T-cell (primary cell): ENCODE measurements at regions not wholly inside any gene's neighbourhood (a gene's known extent, or its start where the extent isn't known, plus 50 kb on each side); places are given as distances from the start of the nearest gene placed in this dataset.

Experiments
- ATAC-seq, 4 experiments: fragments of 200-7000 bp in 3 of 4; fragments of 150-1000 bp in 1 of 4; cut with Tn5 transposase; replicated peaks in 1 of 4; 1 replicate in 3 of 4; 2 replicates in 1 of 4; pipeline ENCODE4 v1.10.0; 2021; ENCODE audit warnings: moderate library complexity in 3 of 4, mild to moderate bottlenecking in 2 of 4, moderate number of reproducible peaks in 1 of 4
- CTCF ChIA-PET, 2 donors: fragments of 300-600 bp; sonication (Branson Sonifier 250); formaldehyde crosslinking; loops; one replicate each; lab custom pipeline; 2022; ENCODE audit warnings: antibody characterized with exemption in 2 of 2; lab: Charles Lee
- POLR2A ChIA-PET, 2 donors: fragments of 300-600 bp; sonication (Branson Sonifier 250); formaldehyde crosslinking; loops; one replicate each; lab custom pipeline; 2022; ENCODE audit warnings: antibody characterized with exemption in 2 of 2; lab: Charles Lee
- DNase-seq, 35 experiments: peaks; one replicate each; pipeline versions ENCODE4 v3.0.0 to v3.0.0-alpha.2; 2013 to 2023
- H3K27ac ChIP-seq: one replicate; pipeline ENCODE4 v1.5.1; 2013; ENCODE audit warnings: low read length
- H3K27me3 ChIP-seq, 2 experiments: replicated peaks in 1 of 2; 1 replicate in 1 of 2; 2 replicates in 1 of 2; pipeline versions ENCODE4 v1.6.1 to v1.7.0; 2013; ENCODE audit warnings: low read length in 1 of 2, mixed read lengths in 1 of 2; ENCODE audit not compliant: control insufficient read depth in 2 of 2, insufficient read depth in 2 of 2; ENCODE audit errors: extremely low read depth in 1 of 2
- H3K36me3 ChIP-seq, 2 donors: 1 replicate in 1 of 2; 2 replicates in 1 of 2; pipeline versions ENCODE4 v1.6.1 to v1.7.0; 2013; ENCODE audit warnings: low read length in 1 of 2; ENCODE audit not compliant: control insufficient read depth in 2 of 2, insufficient read depth in 1 of 2; ENCODE audit errors: extremely low read depth in 1 of 2
- H3K4me1 ChIP-seq, 2 experiments: 1 replicate in 1 of 2; 2 replicates in 1 of 2; pipeline versions ENCODE4 v1.6.1 to v1.7.0; 2013; ENCODE audit warnings: low read length in 2 of 2, mixed read lengths in 1 of 2; ENCODE audit not compliant: insufficient read depth in 2 of 2, control insufficient read depth in 1 of 2; ENCODE audit errors: extremely low read depth in 1 of 2
- H3K4me3 ChIP-seq, 2 donors: 1 replicate in 1 of 2; 2 replicates in 1 of 2; pipeline versions ENCODE4 v1.5.1 to v1.7.0; 2013; ENCODE audit warnings: mild to moderate bottlenecking in 2 of 2, low read length in 1 of 2, moderate library complexity in 1 of 2; ENCODE audit not compliant: control insufficient read depth in 1 of 2; ENCODE audit errors: extremely low read depth in 1 of 2
- H3K9me3 ChIP-seq: 2 replicates; pipeline ENCODE4 v1.7.0; 2013
- H3K27ac Mint-ChIP-seq, 2 donors: one replicate each; pipeline ENCODE4 v1.8.0; 2020 to 2021; ENCODE audit warnings: mild to moderate bottlenecking in 2 of 2, mixed read lengths in 2 of 2
- H3K27me3 Mint-ChIP-seq, 2 donors: one replicate each; pipeline ENCODE4 v1.8.0; 2021 to 2022; ENCODE audit warnings: mixed read lengths in 2 of 2
- H3K36me3 Mint-ChIP-seq: one replicate; pipeline ENCODE4 v1.8.0; 2021; ENCODE audit warnings: mixed read lengths
- H3K4me1 Mint-ChIP-seq, 3 donors: one replicate each; pipeline ENCODE4 v1.8.0; 2020 to 2022; ENCODE audit warnings: mixed read lengths in 3 of 3, mild to moderate bottlenecking in 1 of 3
- H3K4me3 Mint-ChIP-seq, 3 donors: one replicate each; pipeline ENCODE4 v1.8.0; 2020 to 2022; ENCODE audit warnings: mild to moderate bottlenecking in 3 of 3, mixed read lengths in 3 of 3, moderate library complexity in 3 of 3
- H3K9me3 Mint-ChIP-seq, 3 donors: one replicate each; pipeline ENCODE4 v1.8.0; 2020 to 2022; ENCODE audit warnings: mixed read lengths in 3 of 3
- WGBS: methylation state at CpG from one replicate; pipeline ENCODE4 v1.1.5; 2013; ENCODE audit warnings: missing lambda C conversion rate; ENCODE audit not compliant: insufficient coverage; 5-methylcytosine and 5-hydroxymethylcytosine counted together

DNA sequence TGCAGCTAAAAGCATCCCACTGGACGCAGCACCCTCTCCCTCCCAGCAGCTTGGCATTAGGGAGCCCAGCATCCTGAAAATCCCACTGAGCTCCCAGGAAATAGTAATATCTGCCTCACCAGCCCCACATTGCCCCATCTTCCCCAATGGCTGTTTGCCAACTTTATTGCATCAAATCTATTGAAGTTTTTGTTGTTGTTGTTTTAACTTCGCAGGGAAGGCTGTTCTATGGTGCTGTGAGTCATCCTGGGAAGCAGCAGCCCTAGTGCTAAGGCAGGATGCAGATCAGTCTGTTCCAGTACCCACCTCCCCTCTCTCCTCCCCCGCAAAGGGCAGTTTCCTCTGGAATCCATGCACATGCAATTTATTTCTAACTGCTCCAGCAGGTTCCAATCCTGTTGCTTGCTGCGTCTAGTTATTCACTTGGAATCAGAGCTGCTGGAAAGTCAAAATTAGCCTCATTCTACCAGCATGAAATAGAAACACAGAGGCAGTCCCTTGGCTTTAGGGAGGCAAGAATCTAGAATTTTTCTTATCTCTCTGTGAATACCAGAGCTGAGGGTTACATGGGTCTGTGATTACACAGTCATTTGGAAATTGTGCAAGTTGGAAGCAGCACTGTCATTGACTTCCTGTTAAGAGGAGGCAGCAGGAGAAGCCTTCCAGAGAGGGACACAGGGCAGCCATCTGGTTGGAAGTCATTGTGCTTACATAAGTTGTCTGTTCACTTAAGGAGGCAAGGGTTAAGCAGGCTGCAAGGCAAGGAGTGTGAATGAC, 115.9 kb upstream of the CACUL1 start:
- ChIA-PET POLR2A (no interaction called here), CTCF (no interaction called here)
- Mint-ChIP-seq H3K4me1 (no peaks in the 10 kb centered on the region), H3K27me3 (peaks cover 31 to 44% of the 10 kb centered on the region in 2 donors), H3K27ac (no peak overlapping the region), H3K36me3 (no peaks in the 10 kb centered on the region), H3K4me3 (no peak overlapping the region), H3K9me3 (peaks cover 0 to 7% (median 3%) of the 10 kb centered on the region in 3 donors)
- H3K27me3 ChIP-seq = peaks cover 0 to 2% of the 10 kb centered on the region in 2 experiments
- WGBS = 60% methylated on average over 2 of the region's 4 CpGs
- ATAC-seq (no peak), DNase-seq (no peak)
- no peaks in the 10 kb centered on the region for H3K4me1 ChIP-seq
- no peak overlapping the region for H3K27ac ChIP-seq
- no peaks in the 10 kb centered on the region for H3K9me3 ChIP-seq
- no peak overlapping the region for H3K4me3 ChIP-seq
- H3K36me3 ChIP-seq = no peaks in the 10 kb centered on the region

DNA sequence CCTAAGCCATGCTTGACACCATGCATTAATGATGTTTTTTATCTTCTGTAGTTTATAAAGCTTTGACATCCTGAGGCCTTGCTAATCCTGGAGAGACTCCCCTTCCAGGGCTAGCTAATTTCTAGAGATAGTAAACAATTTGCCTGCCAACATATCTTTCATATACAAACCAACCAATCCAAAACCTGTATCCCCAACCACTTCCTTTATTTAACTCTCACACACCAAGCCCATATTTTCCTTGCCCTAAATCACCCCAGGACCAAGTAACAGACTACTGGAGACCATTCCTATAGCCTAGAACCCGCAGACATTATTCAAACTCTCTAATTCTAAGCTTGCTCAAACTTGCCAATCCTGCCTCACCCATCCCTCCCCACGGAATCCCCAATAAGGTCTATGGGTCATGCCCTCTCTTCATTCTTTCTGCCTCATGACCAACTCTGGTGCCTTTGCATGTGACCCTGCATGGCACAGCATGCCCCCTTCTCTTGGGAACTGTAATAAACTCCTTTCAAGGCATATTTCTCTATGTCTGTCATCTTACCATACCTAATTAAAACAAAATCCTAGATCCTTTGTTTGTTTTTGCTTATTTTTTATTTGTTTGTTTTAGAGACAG, 116.6 kb upstream of the CACUL1 start:
- DNase-seq (no peak), ATAC-seq (no peak)
- peaks cover 3% of the 10 kb centered on the region for H3K36me3 Mint-ChIP-seq
- Histone ChIP-seq H3K4me3 (no peak overlapping the region), H3K4me1 (no peaks in the 10 kb centered on the region), H3K27ac (no peak overlapping the region), H3K36me3 (no peaks in the 10 kb centered on the region), H3K27me3 (no peaks in the 10 kb centered on the region), H3K9me3 (no peaks in the 10 kb centered on the region)
- H3K4me1 Mint-ChIP-seq = no peaks in the 10 kb centered on the region
- ChIA-PET CTCF (no interaction called here), POLR2A (no interaction called here)
- H3K27me3 Mint-ChIP-seq = peaks cover 38 to 46% of the 10 kb centered on the region in 2 donors
- H3K4me3 Mint-ChIP-seq = no peak overlapping the region
- no peak overlapping the region for H3K27ac Mint-ChIP-seq
- WGBS = 73% methylated on average over 2 of the region's 2 CpGs
- H3K9me3 Mint-ChIP-seq = peaks cover 6 to 10% (median 7%) of the 10 kb centered on the region in 3 donors

DNA sequence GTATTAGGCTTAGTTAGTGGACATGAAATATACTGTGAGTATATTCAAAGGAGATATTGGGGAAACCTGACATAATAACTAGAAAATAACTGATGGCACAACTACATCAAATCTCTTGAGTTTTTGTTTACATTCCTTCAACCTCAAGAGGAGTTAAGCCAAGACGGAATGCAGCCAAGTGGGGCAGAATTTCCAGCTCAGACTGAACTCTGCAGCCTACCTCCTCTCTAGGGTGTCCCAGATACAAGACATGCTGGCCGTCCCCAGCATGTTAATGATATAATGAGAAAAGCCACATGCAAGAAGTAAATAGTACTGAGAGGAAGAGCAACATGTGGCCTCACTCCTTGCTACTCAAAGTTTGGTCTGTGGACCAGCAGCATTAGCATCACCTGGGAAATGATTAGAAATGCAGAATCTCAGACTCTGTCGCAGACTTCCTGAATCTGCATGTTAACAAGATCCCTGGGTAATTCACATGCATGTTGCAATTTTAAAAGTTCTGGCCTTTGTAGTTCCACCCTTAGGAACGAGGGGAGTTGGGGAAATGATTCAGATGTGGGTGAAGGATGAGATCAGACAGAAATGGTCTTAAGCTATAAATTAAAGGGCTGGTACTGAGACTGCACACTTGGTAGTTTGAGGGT, 118.4 kb upstream of the CACUL1 start:
- no peak overlapping the region for H3K4me3 ChIP-seq
- no peaks in the 10 kb centered on the region for H3K36me3 ChIP-seq
- ATAC-seq = no peak
- Mint-ChIP-seq H3K4me3 (no peak overlapping the region), H3K9me3 (peaks cover 7 to 14% (median 7%) of the 10 kb centered on the region in 3 donors), H3K36me3 (peaks cover 3% of the 10 kb centered on the region), H3K27me3 (peaks cover 38 to 52% of the 10 kb centered on the region in 2 donors), H3K4me1 (no peaks in the 10 kb centered on the region), H3K27ac (no peak overlapping the region)
- no peaks in the 10 kb centered on the region for H3K9me3 ChIP-seq
- no peak for DNase-seq
- 64% methylated on average over 2 of the region's 4 CpGs for WGBS
- H3K27me3 ChIP-seq = no peaks in the 10 kb centered on the region
- CTCF ChIA-PET = interaction anchor here in 1 of 2 donors (1.0 kb wide), 1 partner anchor 42 kb away, joined by 3 read pairs; no protein-coding TSS in a partner anchor
- no peaks in the 10 kb centered on the region for H3K4me1 ChIP-seq
- no peak overlapping the region for H3K27ac ChIP-seq
- POLR2A ChIA-PET = no interaction called here

DNA sequence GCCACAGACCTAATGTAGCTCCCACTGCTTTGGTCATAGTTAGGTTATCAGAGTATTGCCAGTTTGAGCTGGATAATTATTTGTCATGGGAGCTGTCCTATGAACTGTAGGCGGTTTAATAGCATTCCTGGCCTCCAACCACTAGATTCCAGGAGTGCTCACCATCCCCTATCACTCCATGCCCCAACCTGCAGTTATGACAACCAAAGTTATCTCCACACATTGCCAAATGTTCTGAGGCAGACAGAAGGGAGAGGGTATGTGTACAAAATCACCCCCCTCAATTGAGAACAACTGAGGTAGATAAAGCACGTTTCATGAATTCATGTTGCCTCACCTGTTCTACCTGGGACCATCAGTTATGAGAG, 119.0 kb upstream of the CACUL1 start:
- H3K36me3 Mint-ChIP-seq = peaks cover 3% of the 10 kb centered on the region
- ChIA-PET POLR2A (interaction anchor here in 1 of 2 donors (0.7 kb wide), 1 partner anchor 76 kb away, joined by 3 read pairs; no protein-coding TSS in a partner anchor), CTCF (interaction anchor here in 1 of 2 donors (1.0 kb wide), 1 partner anchor 43 kb away, joined by 3 read pairs; no protein-coding TSS in a partner anchor)
- peaks cover 7 to 14% (median 7%) of the 10 kb centered on the region in 3 donors for H3K9me3 Mint-ChIP-seq
- H3K27ac Mint-ChIP-seq = no peak overlapping the region
- Histone ChIP-seq H3K36me3 (no peaks in the 10 kb centered on the region), H3K27me3 (no peaks in the 10 kb centered on the region), H3K27ac (no peak overlapping the region), H3K4me1 (no peaks in the 10 kb centered on the region), H3K9me3 (no peaks in the 10 kb centered on the region), H3K4me3 (no peak overlapping the region)
- WGBS = 57% methylated on average over 1 of the region's 2 CpGs
- no peak for DNase-seq
- ATAC-seq = no peak
- no peak overlapping the region for H3K4me3 Mint-ChIP-seq
- peaks cover 38 to 52% of the 10 kb centered on the region in 2 donors for H3K27me3 Mint-ChIP-seq
- no peaks in the 10 kb centered on the region for H3K4me1 Mint-ChIP-seq

DNA sequence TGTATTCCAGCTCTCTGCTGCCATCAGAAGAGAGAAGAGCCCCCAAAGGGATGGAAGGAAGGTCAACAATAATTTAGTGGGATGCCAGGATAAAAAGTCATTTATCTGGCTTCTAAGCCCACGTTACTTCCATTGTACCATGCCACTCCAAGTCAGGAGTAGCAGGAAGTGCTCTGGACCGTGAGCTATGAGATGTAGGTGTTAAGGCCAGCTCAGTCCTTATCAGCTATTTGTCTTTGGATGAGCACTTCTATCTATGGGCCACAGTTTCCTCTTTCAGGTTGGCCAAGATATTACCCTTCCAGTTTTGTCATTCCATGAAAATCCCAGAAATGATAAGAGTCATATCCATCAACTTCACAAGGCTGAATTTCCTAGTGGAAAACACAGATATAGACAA, 119.4 kb upstream of the CACUL1 start:
- Histone ChIP-seq H3K27ac (no peak overlapping the region), H3K36me3 (no peaks in the 10 kb centered on the region), H3K4me3 (no peak overlapping the region), H3K4me1 (no peaks in the 10 kb centered on the region), H3K9me3 (no peaks in the 10 kb centered on the region), H3K27me3 (no peaks in the 10 kb centered on the region)
- H3K4me3 Mint-ChIP-seq = no peak overlapping the region
- H3K27ac Mint-ChIP-seq = no peak overlapping the region
- H3K27me3 Mint-ChIP-seq = peaks cover 38 to 52% of the 10 kb centered on the region in 2 donors
- H3K4me1 Mint-ChIP-seq = no peaks in the 10 kb centered on the region
- ChIA-PET POLR2A (interaction anchor here in 1 of 2 donors (0.7 kb wide), 1 partner anchor 76 kb away, joined by 3 read pairs; no protein-coding TSS in a partner anchor), CTCF (no interaction called here)
- peaks cover 7 to 14% (median 7%) of the 10 kb centered on the region in 3 donors for H3K9me3 Mint-ChIP-seq
- no CpG with 5 or more reads among the region's 2 CpGs for WGBS
- peaks cover 3% of the 10 kb centered on the region for H3K36me3 Mint-ChIP-seq
- ATAC-seq = no peak
- no peak for DNase-seq

DNA sequence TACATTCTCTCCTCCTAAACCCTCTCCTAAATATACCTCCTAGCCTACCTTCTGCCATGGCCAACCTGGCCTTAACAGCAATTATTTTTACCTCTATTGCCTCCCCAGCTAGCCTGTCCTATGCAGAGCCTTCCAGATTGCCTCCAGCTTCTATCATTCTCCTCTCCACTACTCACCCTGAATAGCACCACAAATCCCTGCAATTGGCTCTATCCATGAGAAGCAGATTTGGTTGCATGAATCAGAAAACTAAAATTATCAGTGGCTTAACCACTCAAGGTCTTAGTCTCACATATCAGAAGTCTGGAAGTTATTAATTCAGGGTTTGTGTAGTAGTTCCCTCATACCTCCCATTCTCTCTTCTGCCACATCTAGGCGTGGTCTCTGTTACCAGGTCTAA, 120.3 kb upstream of the CACUL1 start:
- H3K36me3 ChIP-seq = no peaks in the 10 kb centered on the region
- no peaks in the 10 kb centered on the region for H3K4me1 ChIP-seq
- H3K9me3 Mint-ChIP-seq = peaks cover 7 to 14% (median 7%) of the 10 kb centered on the region in 3 donors
- H3K27me3 ChIP-seq = no peaks in the 10 kb centered on the region
- H3K36me3 Mint-ChIP-seq = peaks cover 3% of the 10 kb centered on the region
- no peak for DNase-seq
- H3K4me1 Mint-ChIP-seq = no peaks in the 10 kb centered on the region
- no peak overlapping the region for H3K27ac ChIP-seq
- no peak for ATAC-seq
- no peak overlapping the region for H3K4me3 ChIP-seq
- WGBS = no CpG with 5 or more reads among the region's 1 CpG
- H3K27me3 Mint-ChIP-seq = peaks cover 38 to 52% of the 10 kb centered on the region in 2 donors
- ChIA-PET CTCF (no interaction called here), POLR2A (no interaction called here)
- H3K27ac Mint-ChIP-seq = no peak overlapping the region
- H3K9me3 ChIP-seq = no peaks in the 10 kb centered on the region
- no peak overlapping the region for H3K4me3 Mint-ChIP-seq
